CD14-positive monocyte (primary cell): ENCODE measurements at regions not wholly inside any gene's neighbourhood (a gene's known extent, or its start where the extent isn't known, plus 50 kb on each side); places are given as distances from the start of the nearest gene placed in this dataset.
"Not testable (repeated sequence)": the region's sequence is repeated elsewhere in the genome, so short reads cannot be mapped to it uniquely, and the experiment has no call there.

Experiments
- DNase-seq, 3 donors: peaks; one replicate each; pipeline ENCODE4 v3.0.0-alpha.2; 2011 to 2022
- H2AFZ ChIP-seq: 2 replicates; pipeline ENCODE4 v1.6.0; 2012; ENCODE audit warnings: mild to moderate bottlenecking, low read depth, low read length, inconsistent platforms; ENCODE audit not compliant: insufficient read depth, poor library complexity, severe bottlenecking
- H3K27ac ChIP-seq, 2 donors: 1 replicate in 1 of 2; 2 replicates in 1 of 2; pipeline ENCODE4 v1.5.1; 2012 to 2013; ENCODE audit warnings: low read length in 2 of 2, control low read depth in 1 of 2, inconsistent platforms in 1 of 2, low read depth in 1 of 2, mild to moderate bottlenecking in 1 of 2
- H3K27me3 ChIP-seq, 2 donors: one replicate each; pipeline versions ENCODE4 v1.6.0 to v1.6.1; 2011 to 2013; ENCODE audit warnings: low read length in 2 of 2; ENCODE audit not compliant: control insufficient read depth in 2 of 2, insufficient read depth in 2 of 2
- H3K36me3 ChIP-seq, 2 donors: replicated peaks in 1 of 2; 1 replicate in 1 of 2; 2 replicates in 1 of 2; pipeline versions ENCODE4 v1.5.1 to v1.6.1; 2012 to 2013; ENCODE audit warnings: low read length in 2 of 2, control low read depth in 1 of 2, inconsistent platforms in 1 of 2, mild to moderate bottlenecking in 1 of 2; ENCODE audit not compliant: insufficient read depth in 2 of 2, control insufficient read depth in 1 of 2
- H3K4me1 ChIP-seq, 2 donors: 1 replicate in 1 of 2; 2 replicates in 1 of 2; pipeline versions ENCODE4 v1.5.1 to v1.6.1; 2012 to 2013; ENCODE audit warnings: low read length in 2 of 2, control low read depth in 1 of 2, inconsistent platforms in 1 of 2, mild to moderate bottlenecking in 1 of 2, moderate library complexity in 1 of 2; ENCODE audit not compliant: insufficient read depth in 2 of 2, control insufficient read depth in 1 of 2
- H3K4me2 ChIP-seq: replicated peaks from 2 replicates; pipeline ENCODE3; 2012; ENCODE audit warnings: low read length, moderate library complexity, mild to moderate bottlenecking; ENCODE audit not compliant: poor library complexity, severe bottlenecking; ENCODE audit errors: extremely low read depth
- H3K4me3 ChIP-seq, 3 experiments: fragments of 200-600 bp in 1 of 3; sonication (generic) in 1 of 3; replicated peaks in 1 of 3; 1 replicate in 2 of 3; 2 replicates in 1 of 3; pipeline ENCODE4 v1.5.1; 2011 to 2013; ENCODE audit warnings: low read length in 3 of 3, mild to moderate bottlenecking in 3 of 3, control low read depth in 2 of 3, low read depth in 2 of 3, inconsistent platforms in 1 of 3, moderate library complexity in 1 of 3
- H3K79me2 ChIP-seq: 2 replicates; pipeline ENCODE4 v1.6.0; 2012; ENCODE audit warnings: mild to moderate bottlenecking, control low read depth, inconsistent platforms, low read length, moderate library complexity; ENCODE audit not compliant: insufficient read depth
- H3K9ac ChIP-seq: 2 replicates; pipeline ENCODE4 v1.6.0; 2017; ENCODE audit warnings: low read length, mild to moderate bottlenecking; ENCODE audit not compliant: insufficient read depth, poor library complexity, severe bottlenecking
- H3K9me3 ChIP-seq, 2 donors: replicated peaks in 1 of 2; 1 replicate in 1 of 2; 2 replicates in 1 of 2; pipeline versions ENCODE4 v1.5.1 to v1.6.1; 2012 to 2013; ENCODE audit warnings: low read length in 2 of 2, control low read depth in 1 of 2; ENCODE audit not compliant: control insufficient read depth in 1 of 2, insufficient read depth in 1 of 2
- H4K20me1 ChIP-seq: 2 replicates; pipeline ENCODE4 v1.6.0; 2012; ENCODE audit warnings: mild to moderate bottlenecking, low read length, control low read depth, moderate library complexity; ENCODE audit not compliant: insufficient read depth
- H3K27ac Mint-ChIP-seq, 7 donors: one replicate each; pipeline ENCODE4 v1.8.0; 2020; ENCODE audit warnings: mild to moderate bottlenecking in 7 of 7, mixed read lengths in 7 of 7, moderate library complexity in 6 of 7, inconsistent platforms in 2 of 7
- H3K27me3 Mint-ChIP-seq, 3 donors: one replicate each; pipeline ENCODE4 v1.8.0; 2021 to 2022; ENCODE audit warnings: low read depth in 3 of 3, mild to moderate bottlenecking in 3 of 3, mixed read lengths in 3 of 3, moderate library complexity in 3 of 3, inconsistent platforms in 1 of 3
- H3K36me3 Mint-ChIP-seq, 2 donors: one replicate each; pipeline ENCODE4 v1.8.0; 2020; ENCODE audit warnings: mixed read lengths in 2 of 2, inconsistent platforms in 1 of 2, mild to moderate bottlenecking in 1 of 2
- H3K4me1 Mint-ChIP-seq: one replicate; pipeline ENCODE4 v1.8.0; 2020; ENCODE audit warnings: mild to moderate bottlenecking, mixed read lengths
- H3K4me3 Mint-ChIP-seq, 2 donors: one replicate each; pipeline ENCODE4 v1.8.0; 2020; ENCODE audit warnings: mild to moderate bottlenecking in 2 of 2, mixed read lengths in 2 of 2, moderate library complexity in 1 of 2
- H3K9me3 Mint-ChIP-seq, 7 donors: one replicate each; pipeline ENCODE4 v1.8.0; 2020 to 2022; ENCODE audit warnings: mixed read lengths in 7 of 7, mild to moderate bottlenecking in 6 of 7, moderate library complexity in 6 of 7, inconsistent platforms in 2 of 7
- WGBS: methylation state at CpG from one replicate; pipeline ENCODE4 v1.1.5; 2013; ENCODE audit warnings: missing lambda C conversion rate; ENCODE audit not compliant: insufficient coverage; 5-methylcytosine and 5-hydroxymethylcytosine counted together
- intact Hi-C, 2 donors: fragments of 100-400 bp; cut with micrococcal nuclease; formaldehyde crosslinking; loops; one replicate each; pipeline versions ENCODE4 v1.15.0 to v1.15.1; 2023
- TF ChIP-seq, protein P1 (sequence below): fragments of 200-600 bp; IDR thresholded peaks from one replicate; pipeline ENCODE4 v1.8.0; 2022; ENCODE audit warnings: antibody characterized with exemption, mild to moderate bottlenecking

DNA sequence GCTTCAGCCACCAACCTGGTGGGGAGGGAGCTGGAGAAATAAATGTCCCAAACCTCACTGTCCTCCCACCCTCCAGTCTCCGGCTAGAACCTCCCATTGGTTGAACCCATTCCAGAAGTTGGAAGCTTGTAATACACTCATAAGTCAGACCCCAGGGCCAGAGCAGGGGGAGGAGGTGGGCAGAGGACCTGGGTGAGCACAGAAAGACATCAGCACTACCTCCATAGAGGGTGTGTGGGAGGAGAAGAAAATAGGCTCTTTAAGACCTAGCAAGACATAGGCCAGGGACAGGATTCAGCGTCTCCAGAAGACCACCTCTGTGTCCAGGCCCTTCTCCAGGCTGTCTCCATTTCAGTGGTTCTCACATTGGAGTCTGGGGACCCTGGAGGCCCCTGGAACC, 73.3 kb upstream of the TOP1 start:
- peaks cover 11 to 12% of the 10 kb centered on the region in 2 donors for H3K4me1 ChIP-seq
- 86% methylated on average over 1 of the region's 2 CpGs for WGBS
- no peaks in the 10 kb centered on the region for H3K36me3 ChIP-seq
- peaks cover 0 to 4% (median 2%) of the 10 kb centered on the region in 3 donors for H3K27me3 Mint-ChIP-seq
- no peak overlapping the region for H3K4me3 Mint-ChIP-seq
- DNase-seq, result no peak
- peaks cover 0 to 4% of the 10 kb centered on the region in 2 donors for H3K9me3 ChIP-seq
- no peaks in the 10 kb centered on the region for H4K20me1 ChIP-seq
- H3K27ac ChIP-seq, result no peak overlapping the region
- no peaks in the 10 kb centered on the region for H3K36me3 Mint-ChIP-seq
- H3K27me3 ChIP-seq, result no peaks in the 10 kb centered on the region
- TF ChIP-seq, protein P1, sequence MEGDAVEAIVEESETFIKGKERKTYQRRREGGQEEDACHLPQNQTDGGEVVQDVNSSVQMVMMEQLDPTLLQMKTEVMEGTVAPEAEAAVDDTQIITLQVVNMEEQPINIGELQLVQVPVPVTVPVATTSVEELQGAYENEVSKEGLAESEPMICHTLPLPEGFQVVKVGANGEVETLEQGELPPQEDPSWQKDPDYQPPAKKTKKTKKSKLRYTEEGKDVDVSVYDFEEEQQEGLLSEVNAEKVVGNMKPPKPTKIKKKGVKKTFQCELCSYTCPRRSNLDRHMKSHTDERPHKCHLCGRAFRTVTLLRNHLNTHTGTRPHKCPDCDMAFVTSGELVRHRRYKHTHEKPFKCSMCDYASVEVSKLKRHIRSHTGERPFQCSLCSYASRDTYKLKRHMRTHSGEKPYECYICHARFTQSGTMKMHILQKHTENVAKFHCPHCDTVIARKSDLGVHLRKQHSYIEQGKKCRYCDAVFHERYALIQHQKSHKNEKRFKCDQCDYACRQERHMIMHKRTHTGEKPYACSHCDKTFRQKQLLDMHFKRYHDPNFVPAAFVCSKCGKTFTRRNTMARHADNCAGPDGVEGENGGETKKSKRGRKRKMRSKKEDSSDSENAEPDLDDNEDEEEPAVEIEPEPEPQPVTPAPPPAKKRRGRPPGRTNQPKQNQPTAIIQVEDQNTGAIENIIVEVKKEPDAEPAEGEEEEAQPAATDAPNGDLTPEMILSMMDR, result no peak
- peaks cover 0 to 7% (median 4%) of the 10 kb centered on the region in 7 donors for H3K9me3 Mint-ChIP-seq
- intact Hi-C loops, result no loop called here
- H2AFZ ChIP-seq, result no peak overlapping the region
- H3K4me2 ChIP-seq, result no peak overlapping the region
- no peak overlapping the region for H3K4me3 ChIP-seq
- H3K27ac Mint-ChIP-seq, result no peak overlapping the region
- H3K9ac ChIP-seq, result no peak overlapping the region
- peaks cover 21% of the 10 kb centered on the region for H3K4me1 Mint-ChIP-seq
- no peaks in the 10 kb centered on the region for H3K79me2 ChIP-seq

DNA sequence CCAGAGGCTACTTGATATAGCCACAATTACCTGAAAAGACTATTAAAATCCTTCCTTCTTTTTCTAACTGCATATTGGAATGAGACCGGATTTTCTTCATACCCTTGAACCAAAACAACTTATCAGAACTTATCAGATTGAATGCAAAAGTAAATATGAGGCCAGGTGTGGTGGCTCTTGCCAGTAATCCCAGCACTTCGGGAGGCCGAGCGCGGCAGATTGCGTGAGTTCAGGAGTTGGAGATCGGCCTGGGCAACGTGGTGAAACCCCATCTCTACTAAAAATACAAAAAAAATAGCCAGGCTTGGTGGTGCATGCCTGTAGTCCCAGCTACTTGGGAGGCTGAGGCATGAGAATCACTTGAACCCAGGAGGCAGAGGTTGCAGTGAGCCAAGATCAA, 72.8 kb upstream of the TOP1 start:
- intact Hi-C loops, H3K9me3 Mint-ChIP-seq: not testable (repeated sequence)
- WGBS, result no CpG with 5 or more reads among the region's 8 CpGs

More for the DNA sequence above, 72.8 kb upstream of the TOP1 start:
- H3K4me2 ChIP-seq, H3K36me3 ChIP-seq, H3K27ac ChIP-seq, H3K9ac ChIP-seq, H4K20me1 ChIP-seq, H3K27me3 ChIP-seq, H3K4me3 ChIP-seq, DNase-seq, H3K4me3 Mint-ChIP-seq, H3K27ac Mint-ChIP-seq, H2AFZ ChIP-seq, H3K79me2 ChIP-seq, H3K27me3 Mint-ChIP-seq, H3K9me3 ChIP-seq, H3K36me3 Mint-ChIP-seq: not testable (repeated sequence)
- peaks cover 11 to 12% of the 10 kb centered on the region in 2 donors for H3K4me1 ChIP-seq
- peaks cover 21% of the 10 kb centered on the region for H3K4me1 Mint-ChIP-seq
